ENCODE measurements at regions not wholly inside any gene's neighbourhood (a gene's known extent, or its start where the extent isn't known, plus 50 kb on each side); places are given as distances from the start of the nearest gene placed in this dataset.

DNA sequence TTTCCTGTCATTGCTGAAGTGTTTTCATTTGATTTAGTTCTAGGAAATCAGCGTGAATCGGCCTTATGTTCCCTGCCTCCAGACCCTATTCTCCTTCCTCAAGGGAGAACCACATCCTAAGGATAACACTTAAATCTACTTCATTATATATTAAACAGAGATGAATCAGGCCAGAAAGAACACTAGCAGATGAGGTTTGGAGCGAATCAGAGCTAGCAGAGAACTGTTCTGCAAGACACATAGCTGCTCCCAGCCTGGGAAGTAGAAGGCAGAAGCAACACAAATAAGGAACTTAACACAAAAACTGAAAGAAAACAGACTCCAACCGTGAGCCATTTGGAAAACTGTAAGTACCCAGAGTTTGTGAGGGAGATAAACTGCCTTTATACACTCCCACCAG lies 718.2 kb downstream of the SEMA5A start:
- TF ChIP-seq, protein P1, sequence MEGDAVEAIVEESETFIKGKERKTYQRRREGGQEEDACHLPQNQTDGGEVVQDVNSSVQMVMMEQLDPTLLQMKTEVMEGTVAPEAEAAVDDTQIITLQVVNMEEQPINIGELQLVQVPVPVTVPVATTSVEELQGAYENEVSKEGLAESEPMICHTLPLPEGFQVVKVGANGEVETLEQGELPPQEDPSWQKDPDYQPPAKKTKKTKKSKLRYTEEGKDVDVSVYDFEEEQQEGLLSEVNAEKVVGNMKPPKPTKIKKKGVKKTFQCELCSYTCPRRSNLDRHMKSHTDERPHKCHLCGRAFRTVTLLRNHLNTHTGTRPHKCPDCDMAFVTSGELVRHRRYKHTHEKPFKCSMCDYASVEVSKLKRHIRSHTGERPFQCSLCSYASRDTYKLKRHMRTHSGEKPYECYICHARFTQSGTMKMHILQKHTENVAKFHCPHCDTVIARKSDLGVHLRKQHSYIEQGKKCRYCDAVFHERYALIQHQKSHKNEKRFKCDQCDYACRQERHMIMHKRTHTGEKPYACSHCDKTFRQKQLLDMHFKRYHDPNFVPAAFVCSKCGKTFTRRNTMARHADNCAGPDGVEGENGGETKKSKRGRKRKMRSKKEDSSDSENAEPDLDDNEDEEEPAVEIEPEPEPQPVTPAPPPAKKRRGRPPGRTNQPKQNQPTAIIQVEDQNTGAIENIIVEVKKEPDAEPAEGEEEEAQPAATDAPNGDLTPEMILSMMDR (conservative IDR thresholded peaks at IDR 0.05; ENCODE audit: low read length) = no peak
- TF ChIP-seq EZH2phosphoT487 (IDR thresholded peaks at IDR 0.05; ENCODE audit: borderline replicate concordance, low read depth, low read length) = no peak
